ENCODE measurements at regions not wholly inside any gene's neighbourhood (a gene's known extent, or its start where the extent isn't known, plus 50 kb on each side); places are given as distances from the start of the nearest gene placed in this dataset.
"Not testable (repeated sequence)": the region's sequence is repeated elsewhere in the genome, so short reads cannot be mapped to it uniquely, and the experiment has no call there.

- FAIRE-seq (peak; percentile 33), DNase-seq (ENCODE audit: extremely low spot score, insufficient read length, low read depth) (no peak)
These were observed 178.5 kb upstream of the P2RY1 start for GRCh38 chr3:152656214-152656971.

- no peak for FAIRE-seq
- DNase-seq (ENCODE audit: extremely low spot score, insufficient read length, low read depth): no peak
These were observed 178.0 kb upstream of the P2RY1 start for GRCh38 chr3:152656972-152657355.

GRCh38 chr3:152658977-152659720 is 175.8 kb upstream of the P2RY1 start:
- FAIRE-seq: no peak
- no peak for DNase-seq (ENCODE audit: extremely low spot score, insufficient read length, low read depth)

GRCh38 chr3:152662157-152662556 is 172.8 kb upstream of the P2RY1 start:
- no peak for FAIRE-seq
- no peak for DNase-seq (ENCODE audit: extremely low spot score, insufficient read length, low read depth)

GRCh38 chr3:152664766-152665165 is 170.2 kb upstream of the P2RY1 start:
- FAIRE-seq (no peak), DNase-seq (ENCODE audit: extremely low spot score, insufficient read length, low read depth) (no peak)

GRCh38 chr3:152667267-152667666 is 167.7 kb upstream of the P2RY1 start:
- FAIRE-seq (no peak), DNase-seq (ENCODE audit: extremely low spot score, insufficient read length, low read depth) (no peak)

- FAIRE-seq (no peak), DNase-seq (ENCODE audit: extremely low spot score, insufficient read length, low read depth) (no peak)
These were observed 165.4 kb upstream of the P2RY1 start for GRCh38 chr3:152669560-152669959.

- FAIRE-seq (no peak), DNase-seq (ENCODE audit: extremely low spot score, insufficient read length, low read depth) (no peak)
These were observed 163.2 kb upstream of the P2RY1 start for GRCh38 chr3:152671446-152672319.

GRCh38 chr3:152672320-152672649 is 162.6 kb upstream of the P2RY1 start:
- FAIRE-seq (no peak), DNase-seq (ENCODE audit: extremely low spot score, insufficient read length, low read depth) (no peak)

GRCh38 chr3:152676810-152677379 is 158.0 kb upstream of the P2RY1 start:
- no peak for DNase-seq (ENCODE audit: extremely low spot score, insufficient read length, low read depth)
- no peak for FAIRE-seq

GRCh38 chr3:152677491-152677890 is 157.4 kb upstream of the P2RY1 start:
- FAIRE-seq: no peak

GRCh38 chr3:152682477-152682876 is 152.5 kb upstream of the P2RY1 start:
- no peak for DNase-seq (ENCODE audit: extremely low spot score, insufficient read length, low read depth)
- no peak for FAIRE-seq

More at GRCh38 chr3:152677491-152677890, 157.4 kb upstream of the P2RY1 start:
- no peak for DNase-seq (ENCODE audit: extremely low spot score, insufficient read length, low read depth)

- no peak for DNase-seq (ENCODE audit: extremely low spot score, insufficient read length, low read depth)
- FAIRE-seq: no peak
These were observed 151.4 kb upstream of the P2RY1 start for GRCh38 chr3:152683521-152683999.

- DNase-seq (ENCODE audit: extremely low spot score, insufficient read length, low read depth) (no peak), FAIRE-seq (no peak)
These were observed 150.7 kb upstream of the P2RY1 start for GRCh38 chr3:152684279-152684678.

GRCh38 chr3:152688313-152688712 is 146.6 kb upstream of the P2RY1 start:
- FAIRE-seq (no peak), DNase-seq (ENCODE audit: extremely low spot score, insufficient read length, low read depth) (no peak)

GRCh38 chr3:152692326-152692725 is 142.6 kb upstream of the P2RY1 start:
- not testable (repeated sequence) for DNase-seq (ENCODE audit: extremely low spot score, insufficient read length, low read depth); FAIRE-seq

GRCh38 chr3:152693521-152694250 is 141.2 kb upstream of the P2RY1 start:
- not testable (repeated sequence) for FAIRE-seq; DNase-seq (ENCODE audit: extremely low spot score, insufficient read length, low read depth)

- FAIRE-seq: no peak
- DNase-seq (ENCODE audit: extremely low spot score, insufficient read length, low read depth): no peak
These were observed 139.1 kb upstream of the P2RY1 start for GRCh38 chr3:152695840-152696239.

- FAIRE-seq (no peak), DNase-seq (ENCODE audit: extremely low spot score, insufficient read length, low read depth) (no peak)
These were observed 138.0 kb upstream of the P2RY1 start for GRCh38 chr3:152696962-152697361.

Measured in GM18507 (cell line).